HG03175 (cell line): ENCODE measurements at regions not wholly inside any gene's neighbourhood (a gene's known extent, or its start where the extent isn't known, plus 50 kb on each side); places are given as distances from the start of the nearest gene placed in this dataset.

Source experiments
- ATAC-seq: cut with Tn5 transposase; IDR thresholded peaks from one replicate; pipeline ENCODE4 v1.9.1; 2021; ENCODE audit warnings: mild to moderate bottlenecking, moderate library complexity; ENCODE audit not compliant: unreplicated experiment

DNA sequence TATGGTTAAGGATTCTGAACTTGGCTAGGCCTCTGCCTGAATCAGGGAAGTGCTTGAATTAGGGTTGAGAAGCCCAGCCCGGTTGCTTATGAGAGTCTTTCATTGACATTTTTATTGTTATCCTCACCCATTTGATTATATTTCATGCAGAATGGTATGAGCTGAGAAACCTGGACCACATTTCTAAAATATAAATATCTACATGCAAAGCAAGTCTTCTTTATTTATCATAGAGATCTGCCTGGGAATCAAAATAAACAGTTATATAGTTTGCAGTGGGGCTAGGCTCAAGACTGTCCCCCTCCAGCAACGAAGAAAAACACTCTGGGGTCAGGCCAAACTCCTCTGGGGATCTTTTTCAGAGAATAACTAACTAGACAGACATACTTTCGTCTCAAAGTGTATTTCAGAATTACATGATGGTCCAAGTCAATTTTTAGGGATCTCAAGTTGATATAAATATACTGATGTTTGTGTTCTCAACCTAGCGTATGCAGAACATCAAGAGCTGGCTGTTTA, 675.4 kb upstream of the NR2F2 start:
- no peak for ATAC-seq

DNA sequence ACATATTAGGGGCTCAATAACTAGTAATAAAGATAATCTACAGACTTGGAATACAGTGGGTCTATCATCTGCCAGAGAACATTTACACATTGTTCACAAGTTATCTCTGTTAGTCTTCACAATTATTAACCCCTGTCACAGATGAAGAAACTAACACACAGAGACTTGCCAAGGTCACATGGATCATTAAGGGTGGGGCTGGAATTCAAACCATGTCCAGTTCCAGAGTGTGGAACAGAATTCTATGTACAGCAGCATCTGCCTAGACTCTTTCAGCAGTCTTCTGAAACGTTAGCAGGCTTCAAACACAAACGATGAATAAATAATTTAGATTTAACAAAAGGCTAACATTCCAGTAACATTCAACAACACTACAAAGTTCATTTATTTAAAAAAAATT, 673.9 kb upstream of the NR2F2 start:
- ATAC-seq = no peak

DNA sequence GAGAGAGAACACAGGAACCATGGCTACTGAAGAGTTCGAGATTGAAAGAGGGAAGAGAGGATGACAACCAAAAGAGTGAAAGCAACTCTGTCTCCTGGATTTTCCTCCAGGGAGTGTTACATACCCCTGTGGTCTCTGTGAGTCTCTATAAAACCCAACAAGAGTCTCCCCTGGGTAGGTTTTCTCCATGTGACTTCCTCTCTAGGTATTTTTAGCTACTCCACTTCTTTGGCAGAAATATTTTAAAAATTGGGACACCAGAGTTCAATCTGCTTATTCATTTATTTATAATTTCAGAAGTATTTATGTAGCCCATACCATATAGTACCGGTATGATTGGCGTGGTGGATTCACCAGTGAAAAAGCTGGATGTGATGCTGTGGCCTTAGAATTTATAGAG, 671.7 kb upstream of the NR2F2 start:
- no peak for ATAC-seq

DNA sequence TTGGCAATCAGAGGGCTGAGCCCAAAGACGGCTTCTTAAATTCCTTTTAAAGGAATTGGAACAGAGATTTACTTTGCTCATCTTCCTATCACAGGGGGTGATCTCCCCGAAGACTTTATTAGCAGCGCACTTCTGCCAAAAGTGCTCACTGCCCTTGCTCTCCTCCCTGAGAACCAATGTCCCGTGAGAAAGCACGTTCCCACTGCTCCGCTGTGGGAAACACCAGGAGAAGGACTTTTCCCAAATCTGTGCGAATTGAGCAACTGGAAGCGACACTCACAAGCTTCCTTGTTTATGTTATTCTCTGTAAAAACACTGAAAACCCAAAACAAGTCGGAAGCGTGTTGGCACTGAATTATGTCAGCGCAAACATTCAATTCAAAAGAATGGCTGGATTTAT, 670.8 kb upstream of the NR2F2 start:
- no peak for ATAC-seq

DNA sequence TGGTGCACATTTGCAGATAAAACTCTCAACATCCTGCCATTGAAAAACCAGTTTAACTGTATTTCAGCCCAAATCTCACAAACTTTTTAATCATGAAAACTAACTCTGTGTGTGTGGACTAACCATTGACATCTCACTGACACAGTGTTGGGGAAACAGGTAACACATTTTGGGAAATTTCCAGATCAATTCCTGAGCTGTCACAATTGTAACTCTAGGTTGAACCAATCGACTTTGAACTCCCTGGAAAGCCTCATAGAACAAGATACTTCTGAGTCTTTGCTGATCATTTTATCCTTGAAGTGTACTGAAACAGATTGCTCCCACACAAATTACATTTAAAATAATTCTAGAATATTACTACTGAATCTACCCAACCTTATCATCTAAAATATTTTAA, 667.9 kb upstream of the NR2F2 start:
- ATAC-seq = no peak

DNA sequence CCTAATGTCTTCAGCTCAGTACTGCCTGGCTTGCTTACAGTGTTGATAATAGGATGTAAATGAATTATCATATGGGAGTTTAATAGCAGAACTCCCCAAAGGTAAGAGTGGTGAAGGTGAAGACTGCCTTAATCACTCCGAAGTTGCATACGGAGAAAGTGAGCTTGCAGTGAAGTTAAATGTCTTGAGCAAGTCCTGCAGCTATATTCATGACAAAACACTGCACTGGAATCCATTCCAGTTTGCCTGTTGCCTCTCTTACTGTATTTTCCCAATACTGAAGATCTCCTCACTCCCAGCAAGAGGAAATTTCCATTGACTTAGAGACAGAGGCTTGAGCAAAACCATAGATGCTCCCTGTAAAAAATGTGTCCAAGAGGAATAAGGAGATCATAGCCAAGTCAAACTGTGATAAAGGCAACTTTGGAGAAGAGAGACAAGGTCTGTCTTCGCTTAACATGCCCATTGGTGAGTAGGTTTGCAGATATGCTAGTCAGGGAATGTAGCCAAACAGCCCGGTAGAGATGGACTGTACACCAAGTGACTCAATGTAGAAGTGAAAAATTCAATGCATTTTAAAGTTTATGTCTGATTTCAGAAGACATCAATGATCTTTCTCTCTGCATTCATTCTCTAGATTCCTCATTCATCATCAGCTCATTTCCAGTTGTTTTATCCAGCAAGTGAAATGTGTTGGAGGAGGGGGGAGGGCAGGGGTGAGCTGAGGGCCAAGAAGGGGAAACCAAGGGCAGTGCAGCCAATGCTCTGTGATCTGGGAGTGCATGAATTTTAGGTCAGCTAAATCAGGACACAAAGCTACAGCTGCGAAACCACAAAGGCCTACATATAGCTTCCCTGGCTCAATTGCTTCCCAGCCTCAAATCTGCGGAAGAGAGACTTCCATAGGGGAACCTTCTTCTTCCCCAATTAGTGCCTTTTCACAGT, 667.1 kb upstream of the NR2F2 start:
- no peak for ATAC-seq

DNA sequence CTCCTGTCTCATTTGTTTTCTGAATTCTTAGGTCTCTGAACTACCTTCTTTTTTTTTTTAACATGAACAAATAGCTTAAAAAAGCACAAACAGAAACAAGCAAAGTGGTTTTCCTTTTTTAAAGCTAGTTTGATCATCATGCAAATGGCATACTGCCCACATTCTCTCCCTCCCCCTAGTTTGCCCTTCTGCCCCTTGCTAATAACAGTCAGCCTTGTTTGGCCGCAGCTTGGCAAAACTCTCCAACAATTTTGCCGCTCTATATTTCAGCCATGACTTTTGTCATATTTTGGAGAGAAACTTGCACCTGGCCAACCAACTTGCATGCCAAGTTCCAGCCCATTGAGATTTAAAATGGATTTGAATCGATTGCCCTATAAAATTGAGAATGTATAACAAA, 666.0 kb upstream of the NR2F2 start:
- no peak for ATAC-seq

DNA sequence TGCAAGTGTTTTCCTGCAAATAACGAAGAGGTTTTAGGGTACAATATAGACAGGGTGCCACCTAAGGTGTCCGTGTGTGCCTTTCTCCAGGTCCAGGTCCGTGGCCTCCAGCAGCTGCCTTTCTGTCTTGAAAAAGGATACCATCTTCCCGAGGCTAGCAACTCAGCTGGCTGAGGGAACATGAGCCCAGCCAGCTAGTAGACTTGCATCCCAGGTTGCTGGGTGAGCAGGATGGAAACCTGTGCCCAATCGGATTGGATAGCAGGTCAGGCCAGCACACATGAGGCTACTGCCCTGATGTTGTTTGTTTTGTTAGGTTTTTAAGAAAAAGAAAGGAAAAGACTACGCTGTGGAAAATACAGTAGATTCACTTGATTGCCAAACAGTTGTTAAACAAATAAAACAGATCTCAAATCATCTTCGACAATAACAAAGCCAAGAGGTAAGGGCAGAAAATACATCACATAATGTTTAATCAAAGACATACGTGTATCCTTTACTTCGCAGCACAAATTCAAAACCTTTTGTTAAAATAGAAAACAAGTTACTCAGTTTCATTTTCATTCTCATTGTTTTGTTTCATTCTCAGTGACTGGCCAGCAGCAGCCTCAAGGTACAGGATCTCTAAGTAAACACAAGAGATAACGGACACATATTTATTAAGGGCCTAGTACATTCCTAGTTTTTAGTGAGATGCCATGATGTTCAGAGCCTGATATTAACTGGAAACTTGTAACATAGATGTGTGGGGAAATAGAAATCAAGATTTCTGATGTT, 661.2 kb upstream of the NR2F2 start:
- no peak for ATAC-seq

DNA sequence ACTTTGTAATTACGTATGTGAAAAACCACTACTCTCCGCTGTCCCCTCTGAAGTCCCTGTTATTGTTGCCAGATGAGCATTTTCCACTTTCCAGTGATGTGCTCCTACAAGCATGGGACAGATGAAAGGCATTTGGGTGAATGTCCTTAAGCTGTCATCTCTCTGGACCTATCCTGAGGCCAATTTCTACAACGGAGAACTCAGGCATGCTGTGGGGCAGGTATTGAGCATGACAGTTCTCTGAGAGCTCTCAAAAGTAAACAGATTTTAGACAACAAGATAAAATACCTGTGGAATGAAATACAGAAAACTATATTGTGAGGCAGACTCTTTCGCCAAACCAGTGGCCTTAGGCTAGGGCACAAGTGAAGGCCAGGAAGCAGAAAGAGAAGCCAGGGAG, 656.5 kb upstream of the NR2F2 start:
- ATAC-seq = no peak

DNA sequence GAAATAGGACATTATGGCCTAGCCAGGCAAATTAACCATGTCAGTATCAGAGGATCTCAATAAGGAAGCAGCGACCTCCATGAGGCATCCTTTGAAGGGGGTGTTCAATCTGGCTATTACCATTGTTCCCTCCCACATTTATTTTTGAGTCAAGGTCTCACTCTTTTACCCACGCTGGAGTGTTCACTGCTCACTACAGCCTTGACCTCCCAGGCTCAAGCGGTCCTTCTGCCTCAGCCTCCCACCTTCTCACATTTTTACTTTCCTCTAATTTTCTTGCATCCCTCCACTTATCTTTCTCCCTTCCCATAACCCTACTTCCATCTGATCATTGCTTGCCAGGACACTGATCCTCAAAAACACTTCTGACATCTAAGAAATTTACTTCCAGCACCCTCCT, 654.0 kb upstream of the NR2F2 start:
- ATAC-seq = no peak

DNA sequence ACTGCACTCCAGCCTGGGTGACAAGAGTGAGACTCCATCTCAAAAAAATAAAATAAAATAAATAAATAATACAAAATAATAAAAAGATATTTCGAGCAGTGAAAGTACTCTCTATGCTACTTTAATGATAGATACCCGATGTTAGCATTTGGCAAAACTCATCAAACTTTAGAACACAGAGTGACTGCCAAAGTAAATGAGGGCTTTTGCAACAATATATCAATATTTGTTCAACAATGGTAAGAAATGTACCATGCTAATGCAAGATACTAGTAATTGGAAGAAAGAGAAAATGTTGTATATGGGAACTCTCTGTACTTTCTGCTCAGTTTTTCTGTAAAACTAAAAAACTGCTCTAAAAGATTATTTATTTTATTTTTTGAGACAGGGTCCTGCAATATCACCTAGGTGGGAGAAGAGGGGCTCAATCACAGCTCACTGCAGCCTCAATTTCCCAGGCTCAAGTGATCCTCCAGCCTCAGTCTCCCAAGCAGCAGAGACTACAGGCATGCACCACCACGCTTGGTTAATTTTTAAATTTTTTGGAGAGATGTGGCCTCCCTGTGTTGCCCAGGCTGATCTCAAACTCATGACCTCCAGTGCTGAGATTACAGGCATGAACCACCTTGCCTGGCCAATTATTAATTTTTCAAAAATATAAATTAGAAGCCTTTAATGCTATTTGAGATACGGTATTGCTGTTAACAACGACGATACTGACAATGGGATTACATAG, 650.5 kb upstream of the NR2F2 start:
- no peak for ATAC-seq

DNA sequence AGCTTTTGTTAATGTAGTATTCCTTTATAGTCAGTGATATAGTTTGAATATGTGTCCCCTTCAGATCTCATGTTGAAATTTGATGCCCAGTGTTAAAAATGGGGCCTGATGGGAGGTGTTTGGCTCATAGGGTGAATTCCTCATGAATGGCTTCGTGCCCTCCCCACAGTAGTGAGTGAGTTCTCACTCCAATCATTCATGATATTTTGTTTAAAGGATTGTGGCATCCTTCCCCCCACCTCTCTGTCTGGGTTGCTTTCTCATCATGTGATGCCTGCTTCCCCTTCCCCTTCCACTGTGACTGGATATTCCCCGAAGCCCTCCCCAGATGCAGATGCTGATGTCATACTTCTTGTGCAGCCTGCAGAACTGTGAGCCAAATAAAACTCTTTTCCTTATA, 649.8 kb upstream of the NR2F2 start:
- no peak for ATAC-seq

DNA sequence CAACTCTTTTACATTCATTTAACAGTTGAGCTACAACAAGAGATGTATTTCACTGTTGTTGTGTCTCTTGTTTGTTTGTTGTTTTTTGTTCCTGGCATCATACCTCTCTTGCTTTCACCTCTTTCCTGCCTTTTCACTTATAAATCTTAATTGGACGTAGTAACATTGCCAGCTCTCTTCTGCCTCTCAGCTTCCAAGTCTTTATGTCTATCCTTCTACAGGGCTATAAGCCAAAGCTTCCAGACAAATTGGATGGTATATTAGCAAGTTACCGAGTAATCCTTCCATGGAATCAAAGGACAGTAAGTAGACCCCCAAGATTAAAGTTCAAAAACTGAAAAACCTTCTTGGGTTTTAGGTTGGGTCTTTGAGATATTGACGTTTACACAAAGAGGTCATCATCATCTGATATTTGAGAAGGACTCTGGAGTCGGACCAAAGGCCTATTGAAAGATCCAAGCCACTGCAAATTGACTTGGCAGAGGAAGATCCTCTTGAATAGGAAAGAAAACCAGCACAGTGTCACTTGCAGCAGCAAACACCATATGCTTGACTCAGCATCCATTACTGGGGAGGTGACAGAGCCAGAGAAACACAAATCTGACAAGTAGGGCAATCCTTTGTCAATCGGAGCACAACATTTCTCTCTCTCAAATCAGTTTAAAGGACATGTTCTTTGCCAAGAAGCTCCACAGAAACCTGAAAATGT, 648.5 kb upstream of the NR2F2 start:
- ATAC-seq = no peak

DNA sequence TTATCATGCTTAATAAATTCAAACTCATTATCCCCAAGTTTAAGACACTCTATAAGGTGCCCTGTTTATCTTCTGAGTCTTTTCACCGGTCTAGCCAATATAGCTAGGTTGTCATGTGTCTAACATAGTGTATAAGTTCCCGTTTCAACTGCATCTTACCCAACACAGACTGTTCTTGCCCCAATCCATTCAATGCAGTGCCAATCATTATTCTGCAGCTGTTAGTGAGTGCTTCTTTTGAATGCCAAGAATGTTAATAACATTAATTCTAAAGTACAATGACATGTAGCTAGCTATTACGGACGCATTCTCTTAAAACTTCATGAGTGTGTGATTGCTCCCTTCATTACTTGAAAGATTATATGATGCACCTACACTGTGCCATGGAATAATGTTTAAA, 646.4 kb upstream of the NR2F2 start:
- ATAC-seq = no peak

DNA sequence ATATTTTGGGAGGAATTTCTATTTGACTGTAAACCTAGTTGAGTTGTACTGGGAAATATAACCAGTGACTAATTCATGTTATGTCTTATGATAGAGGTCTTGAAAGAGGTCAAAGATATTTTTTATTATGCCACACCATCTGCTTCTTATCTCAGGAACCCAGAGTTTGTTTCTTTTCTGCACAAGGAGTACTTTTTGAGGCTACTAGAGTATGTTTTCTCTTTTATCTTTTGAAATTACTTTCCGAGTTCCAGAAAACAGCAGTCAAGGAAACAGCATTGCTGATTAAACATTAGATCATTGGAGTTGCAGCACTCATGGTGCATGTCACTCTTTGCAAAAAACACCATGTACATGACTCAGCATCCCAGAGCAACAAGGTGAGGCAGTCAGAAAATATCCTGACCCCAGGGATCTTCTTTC, 645.8 kb upstream of the NR2F2 start:
- ATAC-seq = no peak

DNA sequence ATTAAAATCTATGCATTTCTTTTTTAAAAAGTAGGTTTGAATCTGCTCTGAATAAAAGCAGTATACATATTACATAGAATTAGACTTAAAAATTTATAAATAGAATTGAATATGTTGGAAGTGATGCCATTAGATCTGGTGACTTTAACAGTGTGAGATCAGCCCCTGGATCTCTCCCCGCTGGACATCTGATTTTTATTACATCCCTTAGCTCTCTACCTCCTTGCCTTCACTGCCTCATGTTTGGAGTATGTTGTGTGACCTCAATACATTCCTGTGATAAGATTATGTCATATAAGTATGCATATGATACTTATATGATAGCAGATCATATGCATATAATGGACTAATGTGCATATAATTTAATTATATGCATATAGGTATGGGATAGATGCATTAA, 643.4 kb upstream of the NR2F2 start:
- no peak for ATAC-seq

DNA sequence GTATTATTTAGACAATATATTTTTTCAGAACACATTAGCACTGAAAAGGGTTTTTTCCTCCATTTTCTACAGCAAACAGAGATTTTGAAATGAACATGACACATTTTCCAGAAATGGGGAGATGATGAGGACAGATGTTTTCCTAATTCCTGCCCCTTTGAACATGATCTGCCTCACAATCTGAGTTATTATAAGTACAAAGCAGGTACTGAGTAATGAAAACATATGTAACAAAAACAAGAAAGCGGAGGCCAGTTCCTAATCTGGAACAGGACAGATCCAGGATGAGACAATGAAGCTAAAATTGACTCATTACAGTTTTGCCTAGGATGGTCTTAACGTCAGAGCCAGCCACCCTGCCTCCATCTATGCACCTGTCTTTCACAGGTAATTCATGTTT, 642.8 kb upstream of the NR2F2 start:
- no peak for ATAC-seq

DNA sequence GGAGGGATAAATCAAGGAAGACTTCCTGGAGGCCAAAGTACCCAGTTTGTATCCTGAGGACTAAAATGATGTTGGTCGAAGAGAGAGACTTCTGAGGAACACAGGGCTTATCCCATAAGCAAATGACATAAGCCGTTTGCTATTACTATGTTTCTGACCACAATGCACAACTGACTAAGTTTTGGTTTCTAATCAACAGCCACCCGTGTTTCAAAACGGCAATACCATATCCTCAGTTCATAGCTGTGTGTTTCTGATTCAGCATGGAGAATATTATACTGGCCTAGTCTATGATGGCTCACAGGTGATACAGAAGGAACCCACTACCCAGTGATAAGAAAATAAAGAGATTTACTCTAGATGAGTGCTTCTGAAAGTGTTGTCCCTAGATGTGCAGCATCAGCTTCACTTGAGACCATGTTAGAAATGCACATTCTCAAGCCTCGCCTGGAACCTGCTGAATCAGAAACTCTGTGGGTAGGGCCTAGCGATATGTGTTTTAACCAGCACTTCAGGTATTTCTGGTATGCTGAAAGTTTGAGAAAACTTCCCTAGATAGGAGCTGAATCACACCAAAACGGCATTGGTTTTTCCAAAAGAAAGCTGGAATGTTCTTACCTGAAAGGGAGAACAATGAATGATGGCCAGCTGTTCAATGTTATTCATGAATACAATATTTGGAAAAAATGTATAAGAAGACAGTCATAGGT, 639.7 kb upstream of the NR2F2 start:
- ATAC-seq = no peak

DNA sequence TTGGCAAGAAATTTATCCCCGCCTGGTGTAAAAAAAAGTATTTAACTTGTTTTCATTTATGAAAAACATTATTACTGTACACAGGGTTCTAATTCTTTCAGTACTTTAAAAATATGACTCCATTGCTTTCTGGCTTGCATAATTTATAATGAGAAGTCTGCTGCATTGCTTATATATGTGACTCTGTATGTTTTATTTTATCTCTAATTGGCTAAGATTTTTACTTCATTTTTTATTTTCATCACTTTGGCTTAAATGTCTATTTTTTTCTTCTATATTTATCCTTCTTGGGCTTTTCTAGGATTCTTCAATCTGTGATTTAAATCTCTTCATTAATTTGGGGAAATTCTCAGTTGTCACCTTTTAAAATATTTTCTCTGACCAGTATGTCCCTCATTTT, 636.6 kb upstream of the NR2F2 start:
- no peak for ATAC-seq

DNA sequence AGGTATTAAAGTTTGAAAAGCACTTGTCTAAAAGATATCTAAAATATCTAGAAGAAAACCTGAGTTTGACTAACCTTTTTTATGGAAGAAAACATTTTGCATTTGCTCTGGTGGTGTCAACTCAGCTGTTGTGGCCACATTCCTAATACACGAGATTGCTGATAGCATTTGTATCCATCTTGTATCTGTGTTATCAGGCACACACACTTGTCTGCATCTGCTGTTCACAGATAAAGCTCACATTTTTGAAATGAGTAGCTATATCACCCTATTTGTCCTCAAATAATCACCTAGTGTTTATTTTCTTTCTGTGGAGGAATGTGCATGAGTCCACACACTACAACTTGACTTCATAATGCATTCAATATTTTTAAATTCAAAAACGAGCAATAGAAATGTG, 632.3 kb upstream of the NR2F2 start:
- ATAC-seq = no peak
